ENCODE measurements at regions not wholly inside any gene's neighbourhood (a gene's known extent, or its start where the extent isn't known, plus 50 kb on each side); places are given as distances from the start of the nearest gene placed in this dataset.

- Histone ChIP-seq H3K18ac (ENCODE audit: low read length) (no peak overlapping the region), H4K5ac (ENCODE audit: low read length) (no peak overlapping the region), H3K56ac (ENCODE audit: low read length) (no peak overlapping the region), H3K23ac (ENCODE audit: low read length) (no peak overlapping the region), H3K36me3 (ENCODE audit: control insufficient read depth, insufficient read depth, low read length) (no peaks in the 10 kb centered on the region), H2BK120ac (ENCODE audit: low read depth, low read length) (no peak overlapping the region), H4K8ac (ENCODE audit: low read depth, low read length) (no peak overlapping the region), H2BK15ac (replicated peaks; ENCODE audit: low read depth) (no peak overlapping the region), H3K79me1 (ENCODE audit: low read length) (no peaks in the 10 kb centered on the region), H2AK5ac (ENCODE audit: low read length) (no peak overlapping the region), H3K4me1 (ENCODE audit: control insufficient read depth, low read depth, low read length) (peaks cover 3% of the 10 kb centered on the region), H3K4ac (ENCODE audit: low read depth, low read length) (no peak overlapping the region), H3K4me2 (ENCODE audit: low read length) (no peak overlapping the region), H2BK5ac (ENCODE audit: low read length) (no peak overlapping the region), H3K9ac (ENCODE audit: low read length) (no peak overlapping the region), H3K4me3 (ENCODE audit: low read length) (no peak overlapping the region), H3K27ac (ENCODE audit: low read depth, low read length) (no peak overlapping the region), H3K27me3 (ENCODE audit: insufficient read depth, low read length, poor library complexity) (no peaks in the 10 kb centered on the region), H3K79me2 (ENCODE audit: control insufficient read depth, insufficient read depth, low read length) (no peaks in the 10 kb centered on the region)
- no peak for DNase-seq
- no CpG with 5 or more reads among the region's 1 CpG for WGBS (ENCODE audit: extremely low coverage, insufficient coverage, low lambda C conversion rate)
Observed at GRCh38 chr9:20043461-20043860, 254.6 kb upstream of the SLC24A2 start.

GRCh38 chr9:20043035-20043434 lies 254.2 kb upstream of the SLC24A2 start:
- no peak overlapping the region for H2BK5ac ChIP-seq (ENCODE audit: low read length)
- H3K27ac ChIP-seq (ENCODE audit: low read depth, low read length): no peak overlapping the region
- H3K18ac ChIP-seq (ENCODE audit: low read length): no peak overlapping the region
- WGBS (ENCODE audit: extremely low coverage, insufficient coverage, low lambda C conversion rate): no CpG with 5 or more reads among the region's 3 CpGs
- no peaks in the 10 kb centered on the region for H3K79me1 ChIP-seq (ENCODE audit: low read length)
- H2AK5ac ChIP-seq (ENCODE audit: low read length): no peak overlapping the region
- H3K36me3 ChIP-seq (ENCODE audit: control insufficient read depth, insufficient read depth, low read length): no peaks in the 10 kb centered on the region
- no peak overlapping the region for H4K5ac ChIP-seq (ENCODE audit: low read length)
- H3K4me3 ChIP-seq (ENCODE audit: low read length): no peak overlapping the region
- no peak overlapping the region for H3K23ac ChIP-seq (ENCODE audit: low read length)
- H3K27me3 ChIP-seq (ENCODE audit: insufficient read depth, low read length, poor library complexity): no peaks in the 10 kb centered on the region
- no peaks in the 10 kb centered on the region for H3K79me2 ChIP-seq (ENCODE audit: control insufficient read depth, insufficient read depth, low read length)
- H2BK15ac ChIP-seq (replicated peaks; ENCODE audit: low read depth): no peak overlapping the region
- no peak overlapping the region for H3K4ac ChIP-seq (ENCODE audit: low read depth, low read length)
- no peak overlapping the region for H3K9ac ChIP-seq (ENCODE audit: low read length)
- no peak overlapping the region for H3K4me2 ChIP-seq (ENCODE audit: low read length)
- no peak for DNase-seq
- H3K4me1 ChIP-seq (ENCODE audit: control insufficient read depth, low read depth, low read length): peaks cover 3% of the 10 kb centered on the region
- H2BK120ac ChIP-seq (ENCODE audit: low read depth, low read length): no peak overlapping the region
- H4K8ac ChIP-seq (ENCODE audit: low read depth, low read length): no peak overlapping the region
- no peak overlapping the region for H3K56ac ChIP-seq (ENCODE audit: low read length)

GRCh38 chr9:20042128-20042711 lies 253.4 kb upstream of the SLC24A2 start:
- H2AK5ac ChIP-seq (ENCODE audit: low read length): no peak overlapping the region
- no peaks in the 10 kb centered on the region for H3K79me2 ChIP-seq (ENCODE audit: control insufficient read depth, insufficient read depth, low read length)
- no peak overlapping the region for H2BK5ac ChIP-seq (ENCODE audit: low read length)
- no peak overlapping the region for H3K4ac ChIP-seq (ENCODE audit: low read depth, low read length)
- H3K56ac ChIP-seq (ENCODE audit: low read length): no peak overlapping the region
- H3K9ac ChIP-seq (ENCODE audit: low read length): no peak overlapping the region
- peaks cover 3% of the 10 kb centered on the region for H3K4me1 ChIP-seq (ENCODE audit: control insufficient read depth, low read depth, low read length)
- H3K18ac ChIP-seq (ENCODE audit: low read length): no peak overlapping the region
- no peaks in the 10 kb centered on the region for H3K79me1 ChIP-seq (ENCODE audit: low read length)
- no peak overlapping the region for H3K27ac ChIP-seq (ENCODE audit: low read depth, low read length)
- no peak overlapping the region for H2BK15ac ChIP-seq (replicated peaks; ENCODE audit: low read depth)
- H3K4me3 ChIP-seq (ENCODE audit: low read length): no peak overlapping the region
- no peak overlapping the region for H4K8ac ChIP-seq (ENCODE audit: low read depth, low read length)
- no peak overlapping the region for H2BK120ac ChIP-seq (ENCODE audit: low read depth, low read length)
- H3K36me3 ChIP-seq (ENCODE audit: control insufficient read depth, insufficient read depth, low read length): no peaks in the 10 kb centered on the region
- no peak overlapping the region for H3K4me2 ChIP-seq (ENCODE audit: low read length)
- no peaks in the 10 kb centered on the region for H3K27me3 ChIP-seq (ENCODE audit: insufficient read depth, low read length, poor library complexity)
- no peak overlapping the region for H4K5ac ChIP-seq (ENCODE audit: low read length)
- H3K23ac ChIP-seq (ENCODE audit: low read length): no peak overlapping the region
- no peak for DNase-seq

GRCh38 chr9:20041697-20042081 lies 252.9 kb upstream of the SLC24A2 start:
- H3K4me1 ChIP-seq (ENCODE audit: control insufficient read depth, low read depth, low read length): peaks cover 3% of the 10 kb centered on the region
- no peak overlapping the region for H3K27ac ChIP-seq (ENCODE audit: low read depth, low read length)
- WGBS (ENCODE audit: extremely low coverage, insufficient coverage, low lambda C conversion rate): no CpG with 5 or more reads among the region's 5 CpGs
- no peak overlapping the region for H3K4me2 ChIP-seq (ENCODE audit: low read length)
- no peak overlapping the region for H3K9ac ChIP-seq (ENCODE audit: low read length)
- no peak overlapping the region for H2BK15ac ChIP-seq (replicated peaks; ENCODE audit: low read depth)
- H3K4ac ChIP-seq (ENCODE audit: low read depth, low read length): no peak overlapping the region
- H3K4me3 ChIP-seq (ENCODE audit: low read length): no peak overlapping the region
- H2BK5ac ChIP-seq (ENCODE audit: low read length): no peak overlapping the region
- H2AK5ac ChIP-seq (ENCODE audit: low read length): no peak overlapping the region
- H3K18ac ChIP-seq (ENCODE audit: low read length): no peak overlapping the region
- no peaks in the 10 kb centered on the region for H3K79me1 ChIP-seq (ENCODE audit: low read length)
- no peak overlapping the region for H4K8ac ChIP-seq (ENCODE audit: low read depth, low read length)
- H2BK120ac ChIP-seq (ENCODE audit: low read depth, low read length): no peak overlapping the region
- H3K36me3 ChIP-seq (ENCODE audit: control insufficient read depth, insufficient read depth, low read length): no peaks in the 10 kb centered on the region
- H3K56ac ChIP-seq (ENCODE audit: low read length): no peak overlapping the region
- no peaks in the 10 kb centered on the region for H3K27me3 ChIP-seq (ENCODE audit: insufficient read depth, low read length, poor library complexity)
- no peak overlapping the region for H3K23ac ChIP-seq (ENCODE audit: low read length)
- no peaks in the 10 kb centered on the region for H3K79me2 ChIP-seq (ENCODE audit: control insufficient read depth, insufficient read depth, low read length)
- DNase-seq: peak; percentile 17
- no peak overlapping the region for H4K5ac ChIP-seq (ENCODE audit: low read length)

DNA sequence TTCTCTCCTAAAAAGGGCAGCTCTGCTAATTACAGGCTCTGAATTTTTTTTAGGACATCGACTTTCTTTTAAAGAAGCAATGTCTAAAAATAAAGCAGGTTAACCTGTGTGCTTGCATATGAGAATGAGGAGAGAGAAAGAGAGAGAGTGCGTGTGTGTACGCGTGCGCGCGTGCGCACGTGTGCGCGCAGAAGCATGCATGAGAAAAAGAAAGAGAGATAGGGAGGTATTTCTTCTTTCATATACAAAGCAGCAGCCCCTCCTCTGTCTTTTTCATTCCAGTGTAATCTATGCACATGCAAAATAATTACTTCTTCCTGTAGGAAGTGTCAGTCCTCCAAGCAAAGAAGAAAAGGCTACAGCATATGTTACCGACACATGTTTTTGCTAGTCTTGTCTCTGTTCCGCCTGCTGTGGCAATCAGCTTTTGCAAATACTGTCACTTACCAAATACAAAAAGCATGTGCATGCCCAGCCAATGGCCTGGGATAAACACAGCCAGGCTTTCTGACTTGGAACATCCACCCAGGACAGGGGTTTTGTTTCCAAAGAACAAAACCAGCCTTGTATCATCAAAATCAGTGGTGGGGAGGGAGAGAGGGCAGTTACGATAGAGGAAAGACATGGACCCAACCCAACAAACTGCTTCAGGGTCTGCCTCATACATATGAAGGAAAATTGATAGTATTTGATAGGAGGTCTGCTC lies 252.3 kb upstream of the SLC24A2 start:
- H3K4me3 ChIP-seq (ENCODE audit: low read length): no peak overlapping the region
- no peak overlapping the region for H2BK15ac ChIP-seq (replicated peaks; ENCODE audit: low read depth)
- peak; percentile 22 for DNase-seq
- no peaks in the 10 kb centered on the region for H3K27me3 ChIP-seq (ENCODE audit: insufficient read depth, low read length, poor library complexity)
- H3K79me2 ChIP-seq (ENCODE audit: control insufficient read depth, insufficient read depth, low read length): no peaks in the 10 kb centered on the region
- peaks cover 3% of the 10 kb centered on the region for H3K4me1 ChIP-seq (ENCODE audit: control insufficient read depth, low read depth, low read length)
- no peak overlapping the region for H2AK5ac ChIP-seq (ENCODE audit: low read length)
- H2BK120ac ChIP-seq (ENCODE audit: low read depth, low read length): no peak overlapping the region
- no peak overlapping the region for H3K23ac ChIP-seq (ENCODE audit: low read length)
- no peak overlapping the region for H3K9ac ChIP-seq (ENCODE audit: low read length)
- no peak overlapping the region for H4K8ac ChIP-seq (ENCODE audit: low read depth, low read length)
- no peak overlapping the region for H4K5ac ChIP-seq (ENCODE audit: low read length)
- no CpG with 5 or more reads among the region's 14 CpGs for WGBS (ENCODE audit: extremely low coverage, insufficient coverage, low lambda C conversion rate)
- H3K27ac ChIP-seq (ENCODE audit: low read depth, low read length): no peak overlapping the region
- no peak overlapping the region for H3K56ac ChIP-seq (ENCODE audit: low read length)
- H3K4ac ChIP-seq (ENCODE audit: low read depth, low read length): no peak overlapping the region
- H3K4me2 ChIP-seq (ENCODE audit: low read length): no peak overlapping the region
- no peak overlapping the region for H3K18ac ChIP-seq (ENCODE audit: low read length)
- H3K79me1 ChIP-seq (ENCODE audit: low read length): no peaks in the 10 kb centered on the region
- H3K36me3 ChIP-seq (ENCODE audit: control insufficient read depth, insufficient read depth, low read length): no peaks in the 10 kb centered on the region
- H2BK5ac ChIP-seq (ENCODE audit: low read length): no peak overlapping the region

- Histone ChIP-seq H3K27ac (ENCODE audit: low read depth, low read length) (no peak overlapping the region), H3K23ac (ENCODE audit: low read length) (no peak overlapping the region), H3K4me1 (ENCODE audit: control insufficient read depth, low read depth, low read length) (peaks cover 3% of the 10 kb centered on the region), H3K27me3 (ENCODE audit: insufficient read depth, low read length, poor library complexity) (no peaks in the 10 kb centered on the region), H3K4ac (ENCODE audit: low read depth, low read length) (no peak overlapping the region), H2BK120ac (ENCODE audit: low read depth, low read length) (no peak overlapping the region), H3K4me3 (ENCODE audit: low read length) (no peak overlapping the region), H2AK5ac (ENCODE audit: low read length) (no peak overlapping the region), H3K9ac (ENCODE audit: low read length) (no peak overlapping the region), H3K79me1 (ENCODE audit: low read length) (no peaks in the 10 kb centered on the region), H3K56ac (ENCODE audit: low read length) (no peak overlapping the region), H4K5ac (ENCODE audit: low read length) (no peak overlapping the region), H4K8ac (ENCODE audit: low read depth, low read length) (no peak overlapping the region), H3K4me2 (ENCODE audit: low read length) (no peak overlapping the region), H2BK15ac (replicated peaks; ENCODE audit: low read depth) (no peak overlapping the region), H3K18ac (ENCODE audit: low read length) (no peak overlapping the region), H3K79me2 (ENCODE audit: control insufficient read depth, insufficient read depth, low read length) (no peaks in the 10 kb centered on the region), H3K36me3 (ENCODE audit: control insufficient read depth, insufficient read depth, low read length) (no peaks in the 10 kb centered on the region), H2BK5ac (ENCODE audit: low read length) (no peak overlapping the region)
- no peak for DNase-seq
- no CpG with 5 or more reads among the region's 1 CpG for WGBS (ENCODE audit: extremely low coverage, insufficient coverage, low lambda C conversion rate)
Observed at GRCh38 chr9:20037699-20038098, 248.9 kb upstream of the SLC24A2 start.

Data from mesendoderm (in vitro differentiated cells).